ENCODE measurements at regions not wholly inside any gene's neighbourhood (a gene's known extent, or its start where the extent isn't known, plus 50 kb on each side); places are given as distances from the start of the nearest gene placed in this dataset.

- no peak for TF ChIP-seq GATA3 (IDR thresholded peaks at IDR 0.05; ENCODE audit: low read depth, low read length)
- no peak for TF ChIP-seq GATA2 (IDR thresholded peaks at IDR 0.05; ENCODE audit: low read depth, low read length)
Measured at GRCh38 chr3:27535809-27536392, 51.7 kb upstream of the SLC4A7 start.

Measured in SH-SY5Y (cell line).